ENCODE measurements at regions not wholly inside any gene's neighbourhood (a gene's known extent, or its start where the extent isn't known, plus 50 kb on each side); places are given as distances from the start of the nearest gene placed in this dataset.

- BruUV-seq (replicated peaks): no TSS peak
- Histone ChIP-seq H3K9ac (ENCODE audit: control insufficient read depth, insufficient read depth, low read length) (no peak overlapping the region), H4K20me1 (ENCODE audit: control insufficient read depth, insufficient read depth) (no peaks in the 10 kb centered on the region), H3K36me3 (ENCODE audit: control insufficient read depth in 2 of 2, insufficient read depth in 2 of 2, low read length in 1 of 2) (no peaks in the 10 kb centered on the region), H3K4me3 (no peak overlapping the region), H3K4me1 (ENCODE audit: control insufficient read depth, insufficient read depth, low read length) (no peaks in the 10 kb centered on the region), H3K9me3 (replicated peaks; ENCODE audit: control insufficient read depth, insufficient read depth, low read length) (no peaks in the 10 kb centered on the region; the same call in 2 of the 3 replicates), H2AFZ (ENCODE audit: control insufficient read depth, low read depth, low read length) (no peak overlapping the region), H3K27me3 (replicated peaks in 1 of 2; ENCODE audit: control insufficient read depth in 2 of 2, insufficient read depth in 2 of 2, low read length in 1 of 2) (no peaks in the 10 kb centered on the region), H3K79me2 (ENCODE audit: control insufficient read depth, insufficient read depth, low read length) (no peaks in the 10 kb centered on the region), H3K27ac (ENCODE audit: control insufficient read depth, insufficient read depth) (no peak overlapping the region), H3K4me2 (ENCODE audit: control insufficient read depth, insufficient read depth) (no peak overlapping the region)
- no peak for FAIRE-seq
- ChIA-PET RAD21 (ENCODE audit: unreplicated experiment) (no interaction called here), SMC1A (ENCODE audit: uncharacterized antibody, unreplicated experiment) (no interaction called here), CTCF (no interaction called here), POLR2A (interaction anchor here (0.6 to 0.7 kb wide), 2 partner anchors 22 to 114 kb away, joined by 3 to 5 read pairs; no protein-coding TSS in a partner anchor)
- DNase-seq (ENCODE audit: low read depth, low spot score): no peak
- in situ Hi-C loops (cut with MboI): no loop called here
- ATAC-seq: no peak
- WGBS (ENCODE audit: insufficient coverage, insufficient replicate concordance, low lambda C conversion rate, missing lambda C conversion rate): 60% methylated on average over 4 of the region's 4 CpGs
- intact Hi-C loops (cut with micrococcal nuclease; ENCODE audit: unreplicated experiment): no loop called here
- no peak for TF ChIP-seq BACH1 (IDR thresholded peaks at IDR 0.05; ENCODE audit: borderline replicate concordance)
- TF ChIP-seq STAT3 (IDR thresholded peaks at IDR 0.05; ENCODE audit: low read depth, low read length): no peak
- TF ChIP-seq ZNF687 (IDR thresholded peaks at IDR 0.05): no peak
- no peak for TF ChIP-seq PML (IDR thresholded peaks at IDR 0.05; ENCODE audit: low read length)
- TF ChIP-seq CEBPZ (IDR thresholded peaks at IDR 0.05; ENCODE audit: low read depth, low read length): no peak
- TF ChIP-seq CREB1 (IDR thresholded peaks at IDR 0.05; ENCODE audit: low read depth): no peak
- no peak for TF ChIP-seq BRCA1 (IDR thresholded peaks at IDR 0.05; ENCODE audit: low read depth, low read length)
- TF ChIP-seq SPI1 (IDR thresholded peaks at IDR 0.05; ENCODE audit: borderline replicate concordance, insufficient read depth, low read depth, low read length): no peak
- TF ChIP-seq SREBF1 (IDR thresholded peaks at IDR 0.05; ENCODE audit: low read length): no peak
- no peak for TF ChIP-seq E4F1 (IDR thresholded peaks at IDR 0.05; ENCODE audit: borderline replicate concordance, partially characterized antibody)
- no peak for TF ChIP-seq DPF2 (IDR thresholded peaks at IDR 0.05)
- TF ChIP-seq POLR2A (IDR thresholded peaks at IDR 0.05; ENCODE audit: low read depth, low read length): no peak
- TF ChIP-seq RB1 (IDR thresholded peaks at IDR 0.05; ENCODE audit: borderline replicate concordance): no peak
- no peak for TF ChIP-seq TAF1 (IDR thresholded peaks at IDR 0.05; ENCODE audit: borderline replicate concordance, low read depth, low read length)
- TF ChIP-seq HDAC2 (IDR thresholded peaks at IDR 0.05): no peak
- no peak for TF ChIP-seq EP300 (IDR thresholded peaks at IDR 0.05; ENCODE audit: borderline replicate concordance in 1 of 2, control insufficient read depth in 1 of 2, low read depth in 2 of 2, low read length in 2 of 2)
- no peak for TF ChIP-seq BMI1 (IDR thresholded peaks at IDR 0.05; ENCODE audit: borderline replicate concordance)
- TF ChIP-seq ZNF274 (IDR thresholded peaks at IDR 0.05; ENCODE audit: insufficient read depth, insufficient read length): no peak
These were observed 130.1 kb upstream of the MDFIC start for GRCh38 chr7:114791771-114792170.

All from GM12878 (cell line).